ENCODE measurements at regions not wholly inside any gene's neighbourhood (a gene's known extent, or its start where the extent isn't known, plus 50 kb on each side); places are given as distances from the start of the nearest gene placed in this dataset.

DNA sequence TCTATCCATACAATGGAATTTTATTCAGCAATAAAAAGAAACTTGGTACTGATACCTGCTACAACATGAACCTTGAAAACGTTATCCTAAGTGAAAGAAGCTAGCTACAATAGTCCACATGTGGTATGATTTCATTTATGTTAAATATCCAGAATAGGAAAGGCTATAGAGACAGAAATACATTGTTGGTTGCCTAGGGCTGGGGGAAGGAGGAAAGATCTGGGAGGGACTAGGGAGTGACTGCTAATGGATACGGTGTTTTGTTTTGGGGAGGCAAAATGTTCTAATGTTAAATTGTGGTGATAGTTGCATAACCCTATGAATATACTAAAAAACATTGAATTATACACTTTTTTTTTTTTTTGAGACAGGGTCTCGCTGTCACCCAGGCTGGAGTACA lies 141.1 kb upstream of the ARX start:
- no peaks in the 10 kb centered on the region for H3K4me1 ChIP-seq (ENCODE audit: control insufficient read depth in 1 of 2, extremely low read depth in 1 of 2, insufficient read depth in 2 of 2, low read length in 2 of 2)
- ATAC-seq (replicated peaks in 1 of 4) = no peak
- no peaks in the 10 kb centered on the region for H3K9me3 Mint-ChIP-seq
- no peaks in the 10 kb centered on the region for H3K27me3 ChIP-seq (replicated peaks in 1 of 2; ENCODE audit: control insufficient read depth in 2 of 2, extremely low read depth in 1 of 2, insufficient read depth in 2 of 2, low read length in 1 of 2)
- DNase-seq = no peak
- H3K9me3 ChIP-seq = no peaks in the 10 kb centered on the region
- no peak overlapping the region for H3K4me3 ChIP-seq (ENCODE audit: control insufficient read depth in 1 of 2, extremely low read depth in 1 of 2, low read length in 1 of 2)
- no peak overlapping the region for H3K27ac Mint-ChIP-seq
- ChIA-PET CTCF (no interaction called here), POLR2A (no interaction called here)
- no peaks in the 10 kb centered on the region for H3K36me3 Mint-ChIP-seq
- no peak overlapping the region for H3K27ac ChIP-seq (ENCODE audit: low read length)
- H3K36me3 ChIP-seq (ENCODE audit: control insufficient read depth in 2 of 2, extremely low read depth in 1 of 2, insufficient read depth in 1 of 2, low read length in 1 of 2) = no peaks in the 10 kb centered on the region
- WGBS (ENCODE audit: insufficient coverage) = no CpG with 5 or more reads among the region's 3 CpGs
- peaks cover 1 to 11% of the 10 kb centered on the region in 2 donors for H3K27me3 Mint-ChIP-seq
- no peaks in the 10 kb centered on the region for H3K4me1 Mint-ChIP-seq
- H3K4me3 Mint-ChIP-seq = no peak overlapping the region

DNA sequence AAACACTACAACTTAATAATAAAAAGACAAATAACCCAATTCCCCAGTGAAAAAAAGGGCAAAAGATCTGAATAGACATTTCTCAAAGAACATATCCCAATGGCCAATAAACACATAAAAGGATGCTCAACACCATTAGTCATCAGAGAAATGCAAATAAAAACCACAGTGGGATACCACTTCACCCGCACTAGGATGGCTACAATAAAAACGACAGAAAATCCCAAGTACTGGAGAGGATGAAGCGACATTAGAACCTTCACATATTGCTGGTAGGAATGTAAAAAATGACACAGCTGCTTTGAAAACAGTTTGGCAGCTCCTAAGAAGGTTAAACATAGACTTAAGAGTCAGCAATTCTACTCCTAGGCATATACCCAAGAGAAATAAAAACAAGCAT lies 140.6 kb upstream of the ARX start:
- DNase-seq = no peak
- Mint-ChIP-seq H3K36me3 (no peaks in the 10 kb centered on the region), H3K4me1 (no peaks in the 10 kb centered on the region), H3K4me3 (no peak overlapping the region), H3K27me3 (peaks cover 3 to 13% of the 10 kb centered on the region in 2 donors), H3K27ac (no peak overlapping the region), H3K9me3 (no peaks in the 10 kb centered on the region)
- Histone ChIP-seq H3K27ac (ENCODE audit: low read length) (no peak overlapping the region), H3K36me3 (ENCODE audit: control insufficient read depth in 2 of 2, extremely low read depth in 1 of 2, insufficient read depth in 1 of 2, low read length in 1 of 2) (no peaks in the 10 kb centered on the region), H3K9me3 (no peaks in the 10 kb centered on the region), H3K27me3 (replicated peaks in 1 of 2; ENCODE audit: control insufficient read depth in 2 of 2, extremely low read depth in 1 of 2, insufficient read depth in 2 of 2, low read length in 1 of 2) (no peaks in the 10 kb centered on the region), H3K4me1 (ENCODE audit: control insufficient read depth in 1 of 2, extremely low read depth in 1 of 2, insufficient read depth in 2 of 2, low read length in 2 of 2) (no peaks in the 10 kb centered on the region), H3K4me3 (ENCODE audit: control insufficient read depth in 1 of 2, extremely low read depth in 1 of 2, low read length in 1 of 2) (no peak overlapping the region)
- WGBS (ENCODE audit: insufficient coverage) = no CpG with 5 or more reads among the region's 3 CpGs
- ATAC-seq (replicated peaks in 1 of 4) = no peak
- ChIA-PET POLR2A (no interaction called here), CTCF (no interaction called here)

DNA sequence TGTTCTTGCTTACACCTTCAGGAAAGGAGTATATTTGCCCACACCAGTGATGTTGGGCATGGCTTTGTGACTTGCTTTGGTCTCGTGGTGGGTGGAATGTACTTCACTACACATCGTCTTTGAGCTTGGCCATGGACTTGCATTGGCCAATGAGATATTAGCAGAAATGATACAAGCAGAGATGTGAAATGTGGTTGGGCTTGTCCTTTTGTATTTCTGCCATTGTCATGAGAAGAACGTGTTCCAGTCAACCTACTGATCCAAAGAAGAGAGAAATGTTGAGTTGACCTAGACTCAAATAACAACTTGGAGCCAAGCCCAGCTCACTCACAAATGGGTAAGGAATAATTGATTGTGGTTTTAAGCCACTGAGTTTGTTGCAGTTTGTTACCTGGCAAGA lies 138.4 kb upstream of the ARX start:
- ChIA-PET POLR2A (no interaction called here), CTCF (no interaction called here)
- ATAC-seq (replicated peaks in 1 of 4) = no peak
- no peaks in the 10 kb centered on the region for H3K36me3 ChIP-seq (ENCODE audit: control insufficient read depth in 2 of 2, extremely low read depth in 1 of 2, insufficient read depth in 1 of 2, low read length in 1 of 2)
- H3K36me3 Mint-ChIP-seq = no peaks in the 10 kb centered on the region
- no CpG with 5 or more reads among the region's 3 CpGs for WGBS (ENCODE audit: insufficient coverage)
- H3K27me3 ChIP-seq (replicated peaks in 1 of 2; ENCODE audit: control insufficient read depth in 2 of 2, extremely low read depth in 1 of 2, insufficient read depth in 2 of 2, low read length in 1 of 2) = no peaks in the 10 kb centered on the region
- no peak overlapping the region for H3K27ac ChIP-seq (ENCODE audit: low read length)
- DNase-seq = no peak
- no peak overlapping the region for H3K4me3 Mint-ChIP-seq
- H3K27me3 Mint-ChIP-seq = peaks cover 4 to 15% of the 10 kb centered on the region in 2 donors
- no peak overlapping the region for H3K27ac Mint-ChIP-seq
- H3K4me1 Mint-ChIP-seq = no peaks in the 10 kb centered on the region
- no peaks in the 10 kb centered on the region for H3K9me3 ChIP-seq
- H3K4me3 ChIP-seq (ENCODE audit: control insufficient read depth in 1 of 2, extremely low read depth in 1 of 2, low read length in 1 of 2) = no peak overlapping the region
- H3K9me3 Mint-ChIP-seq = no peaks in the 10 kb centered on the region
- H3K4me1 ChIP-seq (ENCODE audit: control insufficient read depth in 1 of 2, extremely low read depth in 1 of 2, insufficient read depth in 2 of 2, low read length in 2 of 2) = no peaks in the 10 kb centered on the region

GRCh38 chrX:25151749-25152148 lies 136.0 kb upstream of the ARX start:
- ChIA-PET POLR2A (no interaction called here), CTCF (no interaction called here)
- Mint-ChIP-seq H3K4me3 (no peak overlapping the region), H3K27me3 (peaks cover 4 to 15% of the 10 kb centered on the region in 2 donors), H3K9me3 (no peaks in the 10 kb centered on the region), H3K36me3 (no peaks in the 10 kb centered on the region), H3K27ac (no peak overlapping the region), H3K4me1 (no peaks in the 10 kb centered on the region)
- Histone ChIP-seq H3K36me3 (ENCODE audit: control insufficient read depth in 2 of 2, extremely low read depth in 1 of 2, insufficient read depth in 1 of 2, low read length in 1 of 2) (no peaks in the 10 kb centered on the region), H3K27me3 (replicated peaks in 1 of 2; ENCODE audit: control insufficient read depth in 2 of 2, extremely low read depth in 1 of 2, insufficient read depth in 2 of 2, low read length in 1 of 2) (no peaks in the 10 kb centered on the region), H3K27ac (ENCODE audit: low read length) (no peak overlapping the region), H3K4me1 (ENCODE audit: control insufficient read depth in 1 of 2, extremely low read depth in 1 of 2, insufficient read depth in 2 of 2, low read length in 2 of 2) (no peaks in the 10 kb centered on the region), H3K9me3 (no peaks in the 10 kb centered on the region), H3K4me3 (ENCODE audit: control insufficient read depth in 1 of 2, extremely low read depth in 1 of 2, low read length in 1 of 2) (no peak overlapping the region)
- ATAC-seq (replicated peaks in 1 of 4) (no peak), DNase-seq (no peak)
- no CpG with 5 or more reads among the region's 2 CpGs for WGBS (ENCODE audit: insufficient coverage)

DNA sequence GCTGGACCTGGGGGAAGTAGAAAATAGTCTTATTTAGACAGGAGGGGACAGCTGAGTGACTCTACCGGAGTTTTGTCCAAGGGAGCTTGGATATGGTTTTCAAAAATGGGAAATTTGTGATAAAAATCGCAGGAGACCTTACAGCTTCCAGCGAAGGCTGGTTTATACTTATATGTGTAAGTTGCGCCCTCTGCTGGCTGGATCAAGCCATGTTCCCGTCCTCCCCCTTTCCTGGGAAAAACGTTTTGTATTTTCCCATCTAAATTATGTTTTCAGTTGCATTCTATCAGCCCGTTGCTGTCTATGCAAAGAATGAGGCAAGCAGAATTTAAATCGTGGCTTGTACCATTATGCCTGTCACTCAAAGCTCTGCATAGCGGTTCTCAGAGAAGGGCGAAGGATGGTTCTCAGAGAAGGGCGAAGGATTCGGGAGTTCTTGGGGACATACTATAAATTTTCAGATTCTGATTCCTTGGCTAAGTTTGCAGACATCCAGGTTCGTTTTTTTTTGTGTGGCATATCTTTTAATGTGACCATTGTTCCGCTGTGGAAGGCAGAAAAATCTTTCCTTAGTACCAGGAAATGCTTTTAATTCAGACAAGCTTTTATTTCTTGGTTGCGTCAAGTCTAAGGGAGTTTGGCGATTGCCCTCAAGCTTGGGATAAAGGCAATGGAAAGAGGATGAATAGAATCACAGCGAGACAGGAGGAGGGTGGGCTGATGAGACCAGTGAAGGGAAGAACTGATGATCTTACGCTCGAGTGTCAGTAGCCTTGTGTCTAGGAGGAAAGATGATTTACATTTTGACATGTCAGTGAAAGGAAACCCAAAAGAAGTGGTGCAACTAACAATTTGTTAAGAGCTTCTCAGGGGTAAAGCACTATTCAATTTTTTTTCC lies 128.5 kb upstream of the ARX start:
- no peaks in the 10 kb centered on the region for H3K9me3 Mint-ChIP-seq
- no peaks in the 10 kb centered on the region for H3K4me1 ChIP-seq (ENCODE audit: control insufficient read depth in 1 of 2, extremely low read depth in 1 of 2, insufficient read depth in 2 of 2, low read length in 2 of 2)
- H3K4me3 Mint-ChIP-seq = no peak overlapping the region
- ATAC-seq (replicated peaks in 1 of 4) = no peak
- H3K4me1 Mint-ChIP-seq = no peaks in the 10 kb centered on the region
- no peak overlapping the region for H3K27ac ChIP-seq (ENCODE audit: low read length)
- DNase-seq = peak in 20 of 35 experiments; percentile 3 to 54 (median 10)
- no peaks in the 10 kb centered on the region for H3K36me3 Mint-ChIP-seq
- H3K27ac Mint-ChIP-seq = no peak overlapping the region
- H3K27me3 ChIP-seq (replicated peaks in 1 of 2; ENCODE audit: control insufficient read depth in 2 of 2, extremely low read depth in 1 of 2, insufficient read depth in 2 of 2, low read length in 1 of 2) = peaks cover 0 to 3% of the 10 kb centered on the region in 2 experiments
- ChIA-PET POLR2A (no interaction called here), CTCF (interaction anchor here (0.5 to 3.2 kb wide), 11 partner anchors 304 to 774 kb away, joined by 3 to 23 read pairs (median 4); no protein-coding TSS in a partner anchor)
- peaks cover 3 to 29% of the 10 kb centered on the region in 2 donors for H3K27me3 Mint-ChIP-seq
- H3K36me3 ChIP-seq (ENCODE audit: control insufficient read depth in 2 of 2, extremely low read depth in 1 of 2, insufficient read depth in 1 of 2, low read length in 1 of 2) = no peaks in the 10 kb centered on the region
- no peaks in the 10 kb centered on the region for H3K9me3 ChIP-seq
- WGBS (ENCODE audit: insufficient coverage) = 27% methylated on average over 4 of the region's 19 CpGs
- H3K4me3 ChIP-seq (ENCODE audit: control insufficient read depth in 1 of 2, extremely low read depth in 1 of 2, low read length in 1 of 2) = no peak overlapping the region

- H3K4me1 Mint-ChIP-seq = no peaks in the 10 kb centered on the region
- DNase-seq = no peak
- Histone ChIP-seq H3K36me3 (ENCODE audit: control insufficient read depth in 2 of 2, extremely low read depth in 1 of 2, insufficient read depth in 1 of 2, low read length in 1 of 2) (no peaks in the 10 kb centered on the region), H3K27ac (ENCODE audit: low read length) (no peak overlapping the region), H3K4me3 (ENCODE audit: control insufficient read depth in 1 of 2, extremely low read depth in 1 of 2, low read length in 1 of 2) (no peak overlapping the region), H3K4me1 (ENCODE audit: control insufficient read depth in 1 of 2, extremely low read depth in 1 of 2, insufficient read depth in 2 of 2, low read length in 2 of 2) (no peaks in the 10 kb centered on the region), H3K27me3 (replicated peaks in 1 of 2; ENCODE audit: control insufficient read depth in 2 of 2, extremely low read depth in 1 of 2, insufficient read depth in 2 of 2, low read length in 1 of 2) (peaks cover 0 to 3% of the 10 kb centered on the region in 2 experiments), H3K9me3 (no peaks in the 10 kb centered on the region)
- ATAC-seq (replicated peaks in 1 of 4) = no peak
- peaks cover 7 to 31% of the 10 kb centered on the region in 2 donors for H3K27me3 Mint-ChIP-seq
- no peak overlapping the region for H3K4me3 Mint-ChIP-seq
- CTCF ChIA-PET = interaction anchor here (0.9 to 3.2 kb wide), 7 partner anchors 303 to 773 kb away, joined by 3 to 23 read pairs (median 4); no protein-coding TSS in a partner anchor
- 100% methylated on average over 1 of the region's 8 CpGs for WGBS (ENCODE audit: insufficient coverage)
- H3K27ac Mint-ChIP-seq = no peak overlapping the region
- H3K9me3 Mint-ChIP-seq = no peaks in the 10 kb centered on the region
- no peaks in the 10 kb centered on the region for H3K36me3 Mint-ChIP-seq
- POLR2A ChIA-PET = no interaction called here
These were observed 127.8 kb upstream of the ARX start for GRCh38 chrX:25143596-25143995.

Measured in T-cell (primary cell).